K562 (cell line): ENCODE measurements at regions not wholly inside any gene's neighbourhood (a gene's known extent, or its start where the extent isn't known, plus 50 kb on each side); places are given as distances from the start of the nearest gene placed in this dataset.

ENCODE experiments used
- ATAC-seq: fragments of 200-7000 bp; cut with Tn5 transposase; 3 replicates; pipeline ENCODE4 v1.9.1; 2020; ENCODE audit warnings: moderate library complexity
- BruUV-seq: library from RNA; stranded (reverse); fragments of 400-500 nt; replicated peaks from 2 replicates; lab custom pipeline; 2021; lab: Mats Ljungman, UMichigan
- CTCF ChIA-PET: fragments of 300-600 bp; formaldehyde crosslinking; extraction: SDS; loops from one replicate; lab custom pipeline; 2021; ENCODE audit warnings: low intra/inter-chr PET ratio; lab: Yijun Ruan, JAX
- POLR2A ChIA-PET: fragments of 300-600, 350-650 bp; sonication (Branson Sonifier 250); formaldehyde crosslinking; extraction: SDS; loops from one replicate; lab custom pipeline; 2021; ENCODE audit warnings: antibody characterized with exemption, inconsistent platforms; lab: Yijun Ruan, JAX
- DNase-seq, 4 experiments: peaks; one replicate each; pipeline versions ENCODE4 v3.0.0 to v3.0.0-alpha.2; 2011 to 2018; ENCODE audit warnings: low spot score in 3 of 4, mixed read lengths in 3 of 4; ENCODE audit errors: extremely low read depth in 1 of 4
- FAIRE-seq: peaks from 2 replicates; lab custom pipeline; 2011; peaks lifted over from hg19 to GRCh38; lab: Jason Lieb, UNC
- H2AFZ ChIP-seq: 2 replicates; pipeline ENCODE4 v1.6.0; 2011; ENCODE audit warnings: low read depth, low read length, control low read depth, inconsistent platforms
- H3K27ac ChIP-seq: fragments of 200-600 bp; 3 replicates; pipeline ENCODE4 v1.8.0; 2011; ENCODE audit warnings: low read depth, mild to moderate bottlenecking, control low read depth, inconsistent platforms, low read length, moderate library complexity, mixed read lengths; ENCODE audit errors: extremely low read depth
- H3K27me3 ChIP-seq, 2 experiments: fragments of 300-600 bp in 1 of 2; 2 replicates in 1 of 2; 3 replicates in 1 of 2; pipeline versions ENCODE4 v1.6.0 to v1.8.0; 2011; ENCODE audit warnings: inconsistent platforms in 2 of 2, low read length in 2 of 2, mild to moderate bottlenecking in 1 of 2, mixed read lengths in 1 of 2, moderate library complexity in 1 of 2; ENCODE audit not compliant: control insufficient read depth in 2 of 2, insufficient read depth in 2 of 2
- H3K36me3 ChIP-seq: fragments of 300-600 bp; 3 replicates; pipeline ENCODE4 v1.8.0; 2011; ENCODE audit warnings: mild to moderate bottlenecking, low read length, inconsistent platforms; ENCODE audit not compliant: control insufficient read depth, insufficient read depth
- H3K4me1 ChIP-seq, 2 experiments: fragments of 200-600 bp in 1 of 2; replicated peaks in 1 of 2; 2 replicates in 1 of 2; 3 replicates in 1 of 2; pipeline versions ENCODE4 v1.5.1 to v1.8.0; 2011; ENCODE audit warnings: inconsistent platforms in 2 of 2, low read length in 2 of 2, mild to moderate bottlenecking in 1 of 2, mixed read lengths in 1 of 2, moderate library complexity in 1 of 2; ENCODE audit not compliant: control insufficient read depth in 2 of 2, insufficient read depth in 2 of 2
- H3K4me2 ChIP-seq: 2 replicates; pipeline ENCODE4 v1.6.1; 2011; ENCODE audit warnings: low read length, control low read depth, inconsistent platforms, mixed read lengths; ENCODE audit not compliant: insufficient read depth
- H3K4me3 ChIP-seq: fragments of 200-600 bp; sonication (generic), shearing (Covaris generic); 2 replicates; pipeline ENCODE4 v1.5.1; 2016; ENCODE audit warnings: control low read depth, inconsistent platforms
- H3K79me2 ChIP-seq: fragments of 200-600 bp; 3 replicates; pipeline ENCODE4 v1.8.0; 2011; ENCODE audit warnings: low read length, inconsistent platforms; ENCODE audit not compliant: control insufficient read depth, insufficient read depth
- H3K9ac ChIP-seq, 2 experiments: 2 replicates each; pipeline versions ENCODE4 v1.6.0 to v1.6.1; 2011; ENCODE audit warnings: low read depth in 2 of 2, low read length in 2 of 2, control low read depth in 1 of 2, inconsistent platforms in 1 of 2, mild to moderate bottlenecking in 1 of 2, mixed read lengths in 1 of 2; ENCODE audit not compliant: insufficient read depth in 1 of 2
- H3K9me1 ChIP-seq: one replicate; pipeline ENCODE4 v1.6.0; 2011; ENCODE audit warnings: inconsistent platforms, mild to moderate bottlenecking, low read length, moderate library complexity; ENCODE audit not compliant: control insufficient read depth, insufficient read depth
- H3K9me3 ChIP-seq: replicated peaks from 2 replicates; pipeline ENCODE4 v1.5.1; 2011; ENCODE audit warnings: low read depth, low read length, inconsistent platforms; ENCODE audit not compliant: control insufficient read depth, insufficient read depth
- H4K20me1 ChIP-seq: replicated peaks from 2 replicates; pipeline ENCODE4 v1.6.1; 2011; ENCODE audit warnings: low read length, inconsistent platforms, mixed read lengths; ENCODE audit not compliant: control insufficient read depth, insufficient read depth
- ARID1B ChIP-seq: fragments of 450-650 bp; IDR thresholded peaks from 2 replicates; pipeline ENCODE4 v1.6.1; 2016; ENCODE audit warnings: antibody characterized with exemption, mild to moderate bottlenecking, inconsistent platforms
- C11orf30 ChIP-seq: fragments of 450-650 bp; IDR thresholded peaks from 2 replicates; pipeline ENCODE4 v1.6.1; 2016; ENCODE audit warnings: low read depth, mild to moderate bottlenecking
- HIVEP1 ChIP-seq: fragments of 250-450 bp; sonication (Bioruptor Pico); IDR thresholded peaks from 2 replicates; pipeline ENCODE4 v1.4.0; 2020; ENCODE audit warnings: mild to moderate bottlenecking
- MAZ ChIP-seq, 2 experiments: fragments of 450-650 bp in 1 of 2; sonication (generic) in 1 of 2; formaldehyde crosslinking; IDR thresholded peaks in 1 of 2; conservative IDR thresholded peaks in 1 of 2; 2 replicates each; pipeline versions ENCODE4 v1.4.0 to v1.5.0; 2020; ENCODE audit warnings: mild to moderate bottlenecking in 1 of 2, missing genetic modification reagents in 1 of 2
- SAFB2 ChIP-seq: fragments of 200-400 bp; formaldehyde crosslinking; IDR thresholded peaks from 2 replicates; pipeline ENCODE4 v1.6.1; 2018; ENCODE audit warnings: borderline replicate concordance, low read length, low read depth, moderate library complexity; ENCODE audit not compliant: severe bottlenecking
- SIN3B ChIP-seq: fragments of 450-650 bp; IDR thresholded peaks from 2 replicates; pipeline ENCODE4 v1.6.1; 2017; ENCODE audit warnings: low read depth, mild to moderate bottlenecking, moderate library complexity
- STAG1 ChIP-seq: sonication (generic); formaldehyde crosslinking; IDR thresholded peaks from 2 replicates; pipeline ENCODE4 v1.5.0; 2020; ENCODE audit warnings: missing genetic modification reagents, borderline replicate concordance
- U2AF2 ChIP-seq: fragments of 200-400 bp; formaldehyde crosslinking; optimal IDR thresholded peaks from 2 replicates; pipeline ENCODE3; 2017; ENCODE audit warnings: low read depth, mild to moderate bottlenecking, low read length
- ZNF778 ChIP-seq: fragments of 450-650 bp; formaldehyde crosslinking; IDR thresholded peaks from 2 replicates; pipeline ENCODE4 v1.4.0; 2020; ENCODE audit warnings: mild to moderate bottlenecking, moderate library complexity
- WGBS: fragments of 100-300 bp; shearing (Covaris generic); methylation state at CpG from one replicate; pipeline ENCODE4 v1.1.6; 2016; ENCODE audit warnings: low coverage, mixed read lengths; ENCODE audit not compliant: insufficient coverage; ENCODE audit errors: missing lambda C conversion rate; 5-methylcytosine and 5-hydroxymethylcytosine counted together
- in situ Hi-C: fragments of 300-500 bp; cut with MboI; formaldehyde crosslinking; loops from 4 replicates; pipeline ENCODE4 v1.15.0; 2018; ENCODE audit warnings: inconsistent platforms, mixed read lengths
- intact Hi-C: fragments of 100-400 bp; cut with micrococcal nuclease; formaldehyde crosslinking; loops from 2 replicates; pipeline ENCODE4 v1.14.2; 2022
- TF ChIP-seq, protein P1 (sequence below): conservative IDR thresholded peaks from 2 replicates; pipeline ENCODE4 v1.6.1; 2011; ENCODE audit warnings: low read depth, mild to moderate bottlenecking, low read length; ENCODE audit not compliant: control insufficient read depth
- TF ChIP-seq, protein P2 (sequence below): IDR thresholded peaks from 2 replicates; pipeline ENCODE4 v1.6.1; 2012; ENCODE audit warnings: low read depth, low read length, improper control_type of control experiment, borderline replicate concordance
- TF ChIP-seq, protein P3 (sequence below): sonication (generic); formaldehyde crosslinking; IDR thresholded peaks from 2 replicates; pipeline ENCODE4 v1.8.0; 2023; ENCODE audit warnings: missing genetic modification reagents, mild to moderate bottlenecking, borderline replicate concordance

DNA sequence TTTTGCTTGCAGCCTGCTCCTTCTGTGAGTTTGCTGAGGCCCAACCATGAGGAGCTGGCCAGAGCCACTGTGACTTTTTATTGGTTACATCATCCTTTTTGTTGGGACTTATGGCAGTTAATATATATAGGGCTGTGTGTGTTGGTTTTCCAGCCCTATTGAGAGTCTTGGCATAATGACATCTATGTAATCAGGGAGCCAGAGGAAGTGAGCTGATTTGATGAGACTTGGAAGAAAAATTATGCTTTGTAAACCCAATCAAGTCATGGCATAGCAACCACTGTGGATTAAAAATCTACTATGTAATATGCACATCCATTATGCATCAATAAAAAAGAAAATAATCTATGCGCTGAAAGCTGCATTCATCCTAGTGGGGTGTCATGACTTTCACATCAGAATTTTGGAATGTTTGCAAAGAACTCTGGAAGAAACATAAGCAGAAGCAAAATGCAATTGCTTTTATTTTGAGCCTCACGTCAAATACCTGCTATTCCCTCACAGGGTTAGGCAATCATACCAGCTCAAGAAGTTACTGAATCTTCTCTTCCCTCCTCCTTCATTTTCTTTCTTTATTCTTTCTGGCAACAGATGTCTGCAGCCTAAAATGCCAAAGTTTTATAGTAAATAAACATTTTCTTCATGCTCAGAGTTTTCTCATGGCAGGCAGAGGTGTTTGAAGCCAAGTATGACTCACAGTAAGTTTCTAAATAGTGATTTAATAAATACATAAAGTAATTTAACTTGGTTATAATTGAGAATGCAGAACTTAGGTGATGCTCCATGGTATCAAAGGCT is 308.5 kb downstream of the KCNS3 start:
- no peaks in the 10 kb centered on the region for H3K4me1 ChIP-seq
- DNase-seq (no peak), ATAC-seq (no peak)
- no peaks in the 10 kb centered on the region; the same call in 1 of the 2 replicates for H3K9me3 ChIP-seq
- no peaks in the 10 kb centered on the region for H3K27me3 ChIP-seq
- BruUV-seq, result no TSS peak
- H3K9me1 ChIP-seq, result no peaks in the 10 kb centered on the region
- H3K36me3 ChIP-seq, result no peaks in the 10 kb centered on the region
- POLR2A ChIA-PET, result no interaction called here
- no peaks in the 10 kb centered on the region for H3K79me2 ChIP-seq
- H3K27ac ChIP-seq, result no peak overlapping the region
- in situ Hi-C loops, result loop anchor here (10.0 kb wide), 1 partner anchor 332 kb away; no protein-coding TSS in a partner anchor
- CTCF ChIA-PET, result no interaction called here
- H3K4me2 ChIP-seq, result no peak overlapping the region
- 0% methylated on average over 2 of the region's 2 CpGs for WGBS
- TF ChIP-seq, protein P1, sequence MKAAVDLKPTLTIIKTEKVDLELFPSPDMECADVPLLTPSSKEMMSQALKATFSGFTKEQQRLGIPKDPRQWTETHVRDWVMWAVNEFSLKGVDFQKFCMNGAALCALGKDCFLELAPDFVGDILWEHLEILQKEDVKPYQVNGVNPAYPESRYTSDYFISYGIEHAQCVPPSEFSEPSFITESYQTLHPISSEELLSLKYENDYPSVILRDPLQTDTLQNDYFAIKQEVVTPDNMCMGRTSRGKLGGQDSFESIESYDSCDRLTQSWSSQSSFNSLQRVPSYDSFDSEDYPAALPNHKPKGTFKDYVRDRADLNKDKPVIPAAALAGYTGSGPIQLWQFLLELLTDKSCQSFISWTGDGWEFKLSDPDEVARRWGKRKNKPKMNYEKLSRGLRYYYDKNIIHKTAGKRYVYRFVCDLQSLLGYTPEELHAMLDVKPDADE, result no peak
- TF ChIP-seq, protein P2, sequence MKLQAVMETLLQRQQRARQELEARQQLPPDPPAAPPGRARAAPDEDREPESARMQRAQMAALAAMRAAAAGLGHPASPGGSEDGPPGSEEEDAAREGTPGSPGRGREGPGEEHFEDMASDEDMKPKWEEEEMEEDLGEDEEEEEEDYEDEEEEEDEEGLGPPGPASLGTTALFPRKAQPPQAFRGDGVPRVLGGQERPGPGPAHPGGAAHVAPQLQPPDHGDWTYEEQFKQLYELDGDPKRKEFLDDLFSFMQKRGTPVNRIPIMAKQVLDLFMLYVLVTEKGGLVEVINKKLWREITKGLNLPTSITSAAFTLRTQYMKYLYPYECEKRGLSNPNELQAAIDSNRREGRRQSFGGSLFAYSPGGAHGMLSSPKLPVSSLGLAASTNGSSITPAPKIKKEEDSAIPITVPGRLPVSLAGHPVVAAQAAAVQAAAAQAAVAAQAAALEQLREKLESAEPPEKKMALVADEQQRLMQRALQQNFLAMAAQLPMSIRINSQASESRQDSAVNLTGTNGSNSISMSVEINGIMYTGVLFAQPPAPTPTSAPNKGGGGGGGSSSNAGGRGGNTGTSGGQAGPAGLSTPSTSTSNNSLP, result no peak
- TF ChIP-seq MAZ (CRISPR knock-in tag; conservative IDR thresholded peaks at IDR 0.05 in 1 of 2, IDR thresholded peaks at IDR 0.05 in 1 of 2) (no peak), STAG1 (CRISPR knock-in tag) (no peak), U2AF2 (no peak), ARID1B (no peak), SIN3B (no peak), ZNF778 (no peak), SAFB2 (no peak), C11orf30 (no peak), HIVEP1 (CRISPR knock-in tag) (no peak)
- TF ChIP-seq, protein P3, sequence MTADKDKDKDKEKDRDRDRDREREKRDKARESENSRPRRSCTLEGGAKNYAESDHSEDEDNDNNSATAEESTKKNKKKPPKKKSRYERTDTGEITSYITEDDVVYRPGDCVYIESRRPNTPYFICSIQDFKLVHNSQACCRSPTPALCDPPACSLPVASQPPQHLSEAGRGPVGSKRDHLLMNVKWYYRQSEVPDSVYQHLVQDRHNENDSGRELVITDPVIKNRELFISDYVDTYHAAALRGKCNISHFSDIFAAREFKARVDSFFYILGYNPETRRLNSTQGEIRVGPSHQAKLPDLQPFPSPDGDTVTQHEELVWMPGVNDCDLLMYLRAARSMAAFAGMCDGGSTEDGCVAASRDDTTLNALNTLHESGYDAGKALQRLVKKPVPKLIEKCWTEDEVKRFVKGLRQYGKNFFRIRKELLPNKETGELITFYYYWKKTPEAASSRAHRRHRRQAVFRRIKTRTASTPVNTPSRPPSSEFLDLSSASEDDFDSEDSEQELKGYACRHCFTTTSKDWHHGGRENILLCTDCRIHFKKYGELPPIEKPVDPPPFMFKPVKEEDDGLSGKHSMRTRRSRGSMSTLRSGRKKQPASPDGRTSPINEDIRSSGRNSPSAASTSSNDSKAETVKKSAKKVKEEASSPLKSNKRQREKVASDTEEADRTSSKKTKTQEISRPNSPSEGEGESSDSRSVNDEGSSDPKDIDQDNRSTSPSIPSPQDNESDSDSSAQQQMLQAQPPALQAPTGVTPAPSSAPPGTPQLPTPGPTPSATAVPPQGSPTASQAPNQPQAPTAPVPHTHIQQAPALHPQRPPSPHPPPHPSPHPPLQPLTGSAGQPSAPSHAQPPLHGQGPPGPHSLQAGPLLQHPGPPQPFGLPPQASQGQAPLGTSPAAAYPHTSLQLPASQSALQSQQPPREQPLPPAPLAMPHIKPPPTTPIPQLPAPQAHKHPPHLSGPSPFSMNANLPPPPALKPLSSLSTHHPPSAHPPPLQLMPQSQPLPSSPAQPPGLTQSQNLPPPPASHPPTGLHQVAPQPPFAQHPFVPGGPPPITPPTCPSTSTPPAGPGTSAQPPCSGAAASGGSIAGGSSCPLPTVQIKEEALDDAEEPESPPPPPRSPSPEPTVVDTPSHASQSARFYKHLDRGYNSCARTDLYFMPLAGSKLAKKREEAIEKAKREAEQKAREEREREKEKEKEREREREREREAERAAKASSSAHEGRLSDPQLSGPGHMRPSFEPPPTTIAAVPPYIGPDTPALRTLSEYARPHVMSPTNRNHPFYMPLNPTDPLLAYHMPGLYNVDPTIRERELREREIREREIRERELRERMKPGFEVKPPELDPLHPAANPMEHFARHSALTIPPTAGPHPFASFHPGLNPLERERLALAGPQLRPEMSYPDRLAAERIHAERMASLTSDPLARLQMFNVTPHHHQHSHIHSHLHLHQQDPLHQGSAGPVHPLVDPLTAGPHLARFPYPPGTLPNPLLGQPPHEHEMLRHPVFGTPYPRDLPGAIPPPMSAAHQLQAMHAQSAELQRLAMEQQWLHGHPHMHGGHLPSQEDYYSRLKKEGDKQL (CRISPR knock-in tag), result no peak
- TF ChIP-seq, all 486 proteins: peak for 0
- intact Hi-C loops, result no loop called here
- no peak for FAIRE-seq
- H2AFZ ChIP-seq, result no peak overlapping the region
- no peaks in the 10 kb centered on the region for H4K20me1 ChIP-seq
- no peak overlapping the region for H3K9ac ChIP-seq
- H3K4me3 ChIP-seq, result no peak overlapping the region
